ENCODE measurements at regions not wholly inside any gene's neighbourhood (a gene's known extent, or its start where the extent isn't known, plus 50 kb on each side); places are given as distances from the start of the nearest gene placed in this dataset.

- Mint-ChIP-seq H3K27me3 (ENCODE audit: low read depth) (no peaks in the 10 kb centered on the region), H3K4me3 (no peak overlapping the region), H3K4me1 (peaks cover 26 to 28% of the 10 kb centered on the region in 2 experiments), H3K36me3 (ENCODE audit: insufficient read depth in 1 of 3, low read depth in 3 of 3) (peaks cover 0 to 3% (median 0%) of the 10 kb centered on the region in 3 experiments; a peak in 2 of 7 replicates), H3K27ac (peak overlapping the region in 1 of 3 experiments; percentile 26; a peak in 1 of 7 replicates), H3K9me3 (peaks cover 0 to 5% of the 10 kb centered on the region in 2 experiments; a peak in 2 of 5 replicates)
- H3K23ac ChIP-seq (ENCODE audit: insufficient read length, low read depth, low read length), result no peak overlapping the region
- H3K14ac ChIP-seq (ENCODE audit: insufficient read depth, low read length), result no peak overlapping the region; the same call in 1 of the 2 replicates
- H3K27me3 ChIP-seq (ENCODE audit: insufficient read depth, low read length), result no peaks in the 10 kb centered on the region
- no peaks in the 10 kb centered on the region for H4K20me1 ChIP-seq (ENCODE audit: control insufficient read depth, insufficient read depth, insufficient read length)
- no peak for DNase-seq
- H2BK20ac ChIP-seq (ENCODE audit: low read depth, low read length, poor library complexity, severe bottlenecking), result no peak overlapping the region
- no peak overlapping the region for H2BK5ac ChIP-seq (ENCODE audit: insufficient read length, low read length)
- H3K9me3 ChIP-seq (ENCODE audit: control insufficient read depth, low read depth, low read length), result no peaks in the 10 kb centered on the region
- no peak overlapping the region for H3K18ac ChIP-seq (ENCODE audit: insufficient read length, low read depth, low read length)
- no peaks in the 10 kb centered on the region for H3K23me2 ChIP-seq (ENCODE audit: insufficient read length, low read depth, low read length, poor library complexity, severe bottlenecking)
- WGBS (ENCODE audit: extremely low coverage, insufficient read length, low lambda C conversion rate), result no CpG with 5 or more reads among the region's 4 CpGs
- H3K4ac ChIP-seq (ENCODE audit: low read depth, low read length), result no peak overlapping the region
- no peak overlapping the region for H4K91ac ChIP-seq (ENCODE audit: insufficient read length, low read depth, low read length)
- no peak overlapping the region for H4K5ac ChIP-seq (ENCODE audit: insufficient read length, low read depth, low read length)
- H3K27ac ChIP-seq (ENCODE audit: insufficient read length, low read depth, low read length), result no peak overlapping the region
- no peak overlapping the region for H4K8ac ChIP-seq (replicated peaks; ENCODE audit: insufficient read length, low read depth, low read length)
- H2BK120ac ChIP-seq (ENCODE audit: low read depth, low read length, poor library complexity, severe bottlenecking), result no peak overlapping the region
- no peak overlapping the region for H3K9ac ChIP-seq (ENCODE audit: extremely low read depth, insufficient read length, low read length)
- H3K79me1 ChIP-seq (ENCODE audit: insufficient read depth, low read depth, low read length, poor library complexity, severe bottlenecking), result no peaks in the 10 kb centered on the region
- H3K4me1 ChIP-seq (ENCODE audit: insufficient read depth, low read length), result peaks cover 14% of the 10 kb centered on the region; the same call in 1 of the 2 replicates
- H2AK5ac ChIP-seq (ENCODE audit: insufficient read length, low read length), result no peak overlapping the region
- no peak overlapping the region for H2BK12ac ChIP-seq (ENCODE audit: insufficient read length, low read depth, low read length)
- no peak for TF ChIP-seq CTCF (conservative IDR thresholded peaks at IDR 0.05)
- H3K79me2 ChIP-seq (ENCODE audit: insufficient read depth, low read length), result no peaks in the 10 kb centered on the region
- no peak overlapping the region for H3T11ph ChIP-seq (ENCODE audit: low read length)
- no peak overlapping the region for H3K4me2 ChIP-seq (ENCODE audit: insufficient read depth, insufficient read length, low read length)
- no peak overlapping the region for H2AFZ ChIP-seq (ENCODE audit: low read length)
- H2BK15ac ChIP-seq (ENCODE audit: low read depth, low read length), result no peak overlapping the region
- no peak overlapping the region for H3K56ac ChIP-seq (ENCODE audit: insufficient read length, low read depth, low read length)
Observed at GRCh38 chr11:130599073-130599654, 150.7 kb downstream of the ADAMTS15 start.

All from H9 (cell line).